ENCODE measurements at regions not wholly inside any gene's neighbourhood (a gene's known extent, or its start where the extent isn't known, plus 50 kb on each side); places are given as distances from the start of the nearest gene placed in this dataset.

GRCh38 chr13:111022241-111022640 is 92.9 kb upstream of the ARHGEF7 start:
- H3K4me3 ChIP-seq (ENCODE audit: low read depth in 1 of 3, low read length in 3 of 3) = no peak overlapping the region
- H3K27me3 ChIP-seq (ENCODE audit: control insufficient read depth in 4 of 4, insufficient read depth in 4 of 4, low read length in 3 of 4) = no peaks in the 10 kb centered on the region
- H3K4me1 ChIP-seq (ENCODE audit: control insufficient read depth in 4 of 4, insufficient read depth in 4 of 4, low read length in 3 of 4) = no peaks in the 10 kb centered on the region
- 74% methylated on average over 1 of the region's 1 CpG for WGBS
- H3K9ac ChIP-seq (ENCODE audit: low read depth in 1 of 2, low read length in 2 of 2) = no peak overlapping the region
- DNase-seq (ENCODE audit: low spot score) = no peak
- peaks cover 4 to 26% (median 7%) of the 10 kb centered on the region in 4 donors for H3K9me3 ChIP-seq (ENCODE audit: control insufficient read depth in 4 of 4, low read length in 3 of 4)
- no peak overlapping the region for H3K27ac ChIP-seq (ENCODE audit: low read depth in 1 of 2, low read length in 2 of 2)
- no peaks in the 10 kb centered on the region for H3K36me3 ChIP-seq (ENCODE audit: control insufficient read depth in 4 of 4, insufficient read depth in 3 of 4, low read depth in 1 of 4, low read length in 3 of 4)
- no peak for TF ChIP-seq SP1 (IDR thresholded peaks at IDR 0.05)
- no peak for TF ChIP-seq HNF4A (conservative IDR thresholded peaks at IDR 0.05)
- no peak for TF ChIP-seq TAF1 (conservative IDR thresholded peaks at IDR 0.05)
- no peak for TF ChIP-seq FOXA2 (IDR thresholded peaks at IDR 0.05)
- TF ChIP-seq, protein P1, sequence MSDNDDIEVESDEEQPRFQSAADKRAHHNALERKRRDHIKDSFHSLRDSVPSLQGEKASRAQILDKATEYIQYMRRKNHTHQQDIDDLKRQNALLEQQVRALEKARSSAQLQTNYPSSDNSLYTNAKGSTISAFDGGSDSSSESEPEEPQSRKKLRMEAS (IDR thresholded peaks at IDR 0.05) = no peak
- no peak for TF ChIP-seq HNF4G (IDR thresholded peaks at IDR 0.05)
- no peak for TF ChIP-seq GABPA (IDR thresholded peaks at IDR 0.05 in 1 of 2, conservative IDR thresholded peaks at IDR 0.05 in 1 of 2)
- no peak for TF ChIP-seq FOXA1 (IDR thresholded peaks at IDR 0.05)
- TF ChIP-seq, protein P2, sequence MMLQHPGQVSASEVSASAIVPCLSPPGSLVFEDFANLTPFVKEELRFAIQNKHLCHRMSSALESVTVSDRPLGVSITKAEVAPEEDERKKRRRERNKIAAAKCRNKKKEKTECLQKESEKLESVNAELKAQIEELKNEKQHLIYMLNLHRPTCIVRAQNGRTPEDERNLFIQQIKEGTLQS (IDR thresholded peaks at IDR 0.05) = no peak
- TF ChIP-seq RAD21 (IDR thresholded peaks at IDR 0.05) = no peak
- TF ChIP-seq JUND (IDR thresholded peaks at IDR 0.05) = no peak
- TF ChIP-seq CTCF (IDR thresholded peaks at IDR 0.05; ENCODE audit: low read depth, low read length, missing input control) = no peak
- TF ChIP-seq, protein P3, sequence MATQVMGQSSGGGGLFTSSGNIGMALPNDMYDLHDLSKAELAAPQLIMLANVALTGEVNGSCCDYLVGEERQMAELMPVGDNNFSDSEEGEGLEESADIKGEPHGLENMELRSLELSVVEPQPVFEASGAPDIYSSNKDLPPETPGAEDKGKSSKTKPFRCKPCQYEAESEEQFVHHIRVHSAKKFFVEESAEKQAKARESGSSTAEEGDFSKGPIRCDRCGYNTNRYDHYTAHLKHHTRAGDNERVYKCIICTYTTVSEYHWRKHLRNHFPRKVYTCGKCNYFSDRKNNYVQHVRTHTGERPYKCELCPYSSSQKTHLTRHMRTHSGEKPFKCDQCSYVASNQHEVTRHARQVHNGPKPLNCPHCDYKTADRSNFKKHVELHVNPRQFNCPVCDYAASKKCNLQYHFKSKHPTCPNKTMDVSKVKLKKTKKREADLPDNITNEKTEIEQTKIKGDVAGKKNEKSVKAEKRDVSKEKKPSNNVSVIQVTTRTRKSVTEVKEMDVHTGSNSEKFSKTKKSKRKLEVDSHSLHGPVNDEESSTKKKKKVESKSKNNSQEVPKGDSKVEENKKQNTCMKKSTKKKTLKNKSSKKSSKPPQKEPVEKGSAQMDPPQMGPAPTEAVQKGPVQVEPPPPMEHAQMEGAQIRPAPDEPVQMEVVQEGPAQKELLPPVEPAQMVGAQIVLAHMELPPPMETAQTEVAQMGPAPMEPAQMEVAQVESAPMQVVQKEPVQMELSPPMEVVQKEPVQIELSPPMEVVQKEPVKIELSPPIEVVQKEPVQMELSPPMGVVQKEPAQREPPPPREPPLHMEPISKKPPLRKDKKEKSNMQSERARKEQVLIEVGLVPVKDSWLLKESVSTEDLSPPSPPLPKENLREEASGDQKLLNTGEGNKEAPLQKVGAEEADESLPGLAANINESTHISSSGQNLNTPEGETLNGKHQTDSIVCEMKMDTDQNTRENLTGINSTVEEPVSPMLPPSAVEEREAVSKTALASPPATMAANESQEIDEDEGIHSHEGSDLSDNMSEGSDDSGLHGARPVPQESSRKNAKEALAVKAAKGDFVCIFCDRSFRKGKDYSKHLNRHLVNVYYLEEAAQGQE (IDR thresholded peaks at IDR 0.05) = no peak
- TF ChIP-seq, protein P4, sequence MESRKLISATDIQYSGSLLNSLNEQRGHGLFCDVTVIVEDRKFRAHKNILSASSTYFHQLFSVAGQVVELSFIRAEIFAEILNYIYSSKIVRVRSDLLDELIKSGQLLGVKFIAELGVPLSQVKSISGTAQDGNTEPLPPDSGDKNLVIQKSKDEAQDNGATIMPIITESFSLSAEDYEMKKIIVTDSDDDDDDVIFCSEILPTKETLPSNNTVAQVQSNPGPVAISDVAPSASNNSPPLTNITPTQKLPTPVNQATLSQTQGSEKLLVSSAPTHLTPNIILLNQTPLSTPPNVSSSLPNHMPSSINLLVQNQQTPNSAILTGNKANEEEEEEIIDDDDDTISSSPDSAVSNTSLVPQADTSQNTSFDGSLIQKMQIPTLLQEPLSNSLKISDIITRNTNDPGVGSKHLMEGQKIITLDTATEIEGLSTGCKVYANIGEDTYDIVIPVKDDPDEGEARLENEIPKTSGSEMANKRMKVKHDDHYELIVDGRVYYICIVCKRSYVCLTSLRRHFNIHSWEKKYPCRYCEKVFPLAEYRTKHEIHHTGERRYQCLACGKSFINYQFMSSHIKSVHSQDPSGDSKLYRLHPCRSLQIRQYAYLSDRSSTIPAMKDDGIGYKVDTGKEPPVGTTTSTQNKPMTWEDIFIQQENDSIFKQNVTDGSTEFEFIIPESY (IDR thresholded peaks at IDR 0.05) = no peak
- TF ChIP-seq YY1 (IDR thresholded peaks at IDR 0.05) = no peak
- no peak for TF ChIP-seq EGR1 (IDR thresholded peaks at IDR 0.05; ENCODE audit: low read depth in 2 of 2)
- no peak for TF ChIP-seq RXRA (IDR thresholded peaks at IDR 0.05)
- TF ChIP-seq NR2F2 (IDR thresholded peaks at IDR 0.05) = no peak

All from liver (tissue), 8 donors.